ENCODE measurements at regions not wholly inside any gene's neighbourhood (a gene's known extent, or its start where the extent isn't known, plus 50 kb on each side); places are given as distances from the start of the nearest gene placed in this dataset.
"Not testable (repeated sequence)": the region's sequence is repeated elsewhere in the genome, so short reads cannot be mapped to it uniquely, and the experiment has no call there.

- no peak for DNase-seq
These were observed 860.8 kb upstream of the DIAPH2 start for GRCh38 chrX:95823796-95824195.

GRCh38 chrX:95835223-95835622 is 849.4 kb upstream of the DIAPH2 start:
- no peak for DNase-seq

- DNase-seq, result no peak
These were observed 848.1 kb upstream of the DIAPH2 start for GRCh38 chrX:95836517-95836916.

GRCh38 chrX:95841863-95842262 is 842.8 kb upstream of the DIAPH2 start:
- DNase-seq, result no peak

GRCh38 chrX:95860127-95860526 is 824.5 kb upstream of the DIAPH2 start:
- no peak for DNase-seq

- no peak for DNase-seq
These were observed 809.0 kb upstream of the DIAPH2 start for GRCh38 chrX:95875661-95876060.

GRCh38 chrX:95878874-95879273 is 805.8 kb upstream of the DIAPH2 start:
- DNase-seq, result no peak

GRCh38 chrX:95884186-95884585 is 800.5 kb upstream of the DIAPH2 start:
- DNase-seq, result no peak

- no peak for DNase-seq
These were observed 799.6 kb upstream of the DIAPH2 start for GRCh38 chrX:95885074-95885473.

GRCh38 chrX:95889279-95889678 is 795.4 kb upstream of the DIAPH2 start:
- no peak for DNase-seq

GRCh38 chrX:95893636-95894035 is 791.0 kb upstream of the DIAPH2 start:
- no peak for DNase-seq

GRCh38 chrX:95903490-95903889 is 781.2 kb upstream of the DIAPH2 start:
- no peak for DNase-seq

GRCh38 chrX:95903975-95904374 is 780.7 kb upstream of the DIAPH2 start:
- no peak for DNase-seq

GRCh38 chrX:95907081-95907480 is 777.6 kb upstream of the DIAPH2 start:
- DNase-seq, result no peak

- no peak for DNase-seq
These were observed 773.6 kb upstream of the DIAPH2 start for GRCh38 chrX:95911062-95911461.

- DNase-seq, result no peak
These were observed 765.0 kb upstream of the DIAPH2 start for GRCh38 chrX:95919605-95920004.

GRCh38 chrX:95945528-95945927 is 739.1 kb upstream of the DIAPH2 start:
- DNase-seq, result no peak

GRCh38 chrX:95949588-95949987 is 735.1 kb upstream of the DIAPH2 start:
- DNase-seq, result no peak

- DNase-seq, result no peak
These were observed 734.0 kb upstream of the DIAPH2 start for GRCh38 chrX:95950679-95951078.

GRCh38 chrX:95953564-95953963 is 731.1 kb upstream of the DIAPH2 start:
- no peak for DNase-seq

- no peak for DNase-seq
These were observed 727.9 kb upstream of the DIAPH2 start for GRCh38 chrX:95956745-95957144.

- DNase-seq, result not testable (repeated sequence)
These were observed 711.1 kb upstream of the DIAPH2 start for GRCh38 chrX:95973456-95974095.

- DNase-seq, result no peak
These were observed 710.6 kb upstream of the DIAPH2 start for GRCh38 chrX:95974096-95974470.

- DNase-seq, result no peak
These were observed 709.8 kb upstream of the DIAPH2 start for GRCh38 chrX:95974890-95975289.

- DNase-seq, result no peak
These were observed 689.1 kb upstream of the DIAPH2 start for GRCh38 chrX:95995583-95995982.

GRCh38 chrX:95996294-95996693 is 688.3 kb upstream of the DIAPH2 start:
- no peak for DNase-seq

All from inflammatory macrophage treated with lipopolysaccharide for 4 hours (primary cell).